Neural crest cell (in vitro differentiated cells): ENCODE measurements at regions not wholly inside any gene's neighbourhood (a gene's known extent, or its start where the extent isn't known, plus 50 kb on each side); places are given as distances from the start of the nearest gene placed in this dataset.

Experiments used
- DNase-seq: peaks from one replicate; pipeline ENCODE4 v3.0.0; 2021; ENCODE audit warnings: low read depth, mixed read lengths, low spot score
- H3K27ac Mint-ChIP-seq: one replicate; pipeline ENCODE4 v1.8.0; 2021; ENCODE audit warnings: mild to moderate bottlenecking, mixed read lengths; ENCODE audit not compliant: unreplicated experiment
- H3K27me3 Mint-ChIP-seq: 2 replicates; pipeline ENCODE4 v1.8.0; 2021; ENCODE audit warnings: low read depth, mild to moderate bottlenecking, mixed read lengths
- H3K36me3 Mint-ChIP-seq: 2 replicates; pipeline ENCODE4 v1.8.0; 2021; ENCODE audit warnings: low read depth, mild to moderate bottlenecking, mixed read lengths
- H3K4me1 Mint-ChIP-seq: 2 replicates; pipeline ENCODE4 v1.8.0; 2021; ENCODE audit warnings: mixed read lengths
- H3K4me3 Mint-ChIP-seq: one replicate; pipeline ENCODE4 v1.8.0; 2021; ENCODE audit warnings: mild to moderate bottlenecking, mixed read lengths
- H3K9me3 Mint-ChIP-seq: 2 replicates; pipeline ENCODE4 v1.8.0; 2021; ENCODE audit warnings: mixed read lengths
- TF ChIP-seq, protein P1 (sequence below): fragments of 200-600 bp; sonication (generic); conservative IDR thresholded peaks from 2 replicates; pipeline ENCODE4 v1.5.0; 2021; ENCODE audit warnings: antibody characterized with exemption, mild to moderate bottlenecking

- H3K27ac Mint-ChIP-seq = no peak overlapping the region
Measured at GRCh38 chr16:9337308-9338032, 246.0 kb downstream of the HAPSTR1 start.

GRCh38 chr16:9338068-9338467 lies 246.6 kb downstream of the HAPSTR1 start:
- TF ChIP-seq, protein P1, sequence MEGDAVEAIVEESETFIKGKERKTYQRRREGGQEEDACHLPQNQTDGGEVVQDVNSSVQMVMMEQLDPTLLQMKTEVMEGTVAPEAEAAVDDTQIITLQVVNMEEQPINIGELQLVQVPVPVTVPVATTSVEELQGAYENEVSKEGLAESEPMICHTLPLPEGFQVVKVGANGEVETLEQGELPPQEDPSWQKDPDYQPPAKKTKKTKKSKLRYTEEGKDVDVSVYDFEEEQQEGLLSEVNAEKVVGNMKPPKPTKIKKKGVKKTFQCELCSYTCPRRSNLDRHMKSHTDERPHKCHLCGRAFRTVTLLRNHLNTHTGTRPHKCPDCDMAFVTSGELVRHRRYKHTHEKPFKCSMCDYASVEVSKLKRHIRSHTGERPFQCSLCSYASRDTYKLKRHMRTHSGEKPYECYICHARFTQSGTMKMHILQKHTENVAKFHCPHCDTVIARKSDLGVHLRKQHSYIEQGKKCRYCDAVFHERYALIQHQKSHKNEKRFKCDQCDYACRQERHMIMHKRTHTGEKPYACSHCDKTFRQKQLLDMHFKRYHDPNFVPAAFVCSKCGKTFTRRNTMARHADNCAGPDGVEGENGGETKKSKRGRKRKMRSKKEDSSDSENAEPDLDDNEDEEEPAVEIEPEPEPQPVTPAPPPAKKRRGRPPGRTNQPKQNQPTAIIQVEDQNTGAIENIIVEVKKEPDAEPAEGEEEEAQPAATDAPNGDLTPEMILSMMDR = no peak
- Mint-ChIP-seq H3K4me1 (peaks cover 10% of the 10 kb centered on the region), H3K36me3 (no peaks in the 10 kb centered on the region), H3K27me3 (peaks cover 73% of the 10 kb centered on the region), H3K4me3 (no peak overlapping the region), H3K9me3 (no peaks in the 10 kb centered on the region), H3K27ac (no peak overlapping the region)
- DNase-seq = no peak

More at GRCh38 chr16:9337308-9338032, 246.0 kb downstream of the HAPSTR1 start:
- H3K4me3 Mint-ChIP-seq = no peak overlapping the region
- H3K36me3 Mint-ChIP-seq = no peaks in the 10 kb centered on the region
- peaks cover 68% of the 10 kb centered on the region for H3K27me3 Mint-ChIP-seq
- no peaks in the 10 kb centered on the region for H3K9me3 Mint-ChIP-seq
- TF ChIP-seq, protein P1 = no peak
- H3K4me1 Mint-ChIP-seq = peaks cover 10% of the 10 kb centered on the region
- no peak for DNase-seq

DNA sequence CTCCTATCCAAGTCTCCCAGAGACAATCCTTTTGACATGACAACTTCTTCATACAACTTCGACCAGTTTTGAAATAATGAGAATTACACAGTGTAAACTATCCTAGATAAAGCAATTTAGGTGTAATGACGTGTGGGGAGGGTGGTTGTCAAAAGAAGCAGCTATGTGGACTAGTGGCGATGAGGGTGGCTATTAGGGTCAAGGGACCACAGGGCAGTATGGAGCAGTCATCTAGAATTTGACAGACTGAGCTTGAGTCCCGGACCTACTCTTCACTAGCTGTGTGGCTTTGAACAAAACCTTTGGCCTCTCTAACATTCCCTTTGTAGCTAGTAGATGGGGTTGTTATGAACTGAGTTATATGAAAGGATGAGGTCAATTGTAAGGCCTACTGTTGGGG lies 247.1 kb downstream of the HAPSTR1 start:
- peaks cover 75% of the 10 kb centered on the region for H3K27me3 Mint-ChIP-seq
- TF ChIP-seq, protein P1 = no peak
- DNase-seq = no peak
- peaks cover 10% of the 10 kb centered on the region for H3K4me1 Mint-ChIP-seq
- H3K9me3 Mint-ChIP-seq = no peaks in the 10 kb centered on the region
- no peak overlapping the region for H3K4me3 Mint-ChIP-seq
- H3K36me3 Mint-ChIP-seq = no peaks in the 10 kb centered on the region
- no peak overlapping the region for H3K27ac Mint-ChIP-seq

- TF ChIP-seq, protein P1 = no peak
- H3K27ac Mint-ChIP-seq = no peak overlapping the region
- H3K4me1 Mint-ChIP-seq = peaks cover 10% of the 10 kb centered on the region
- no peaks in the 10 kb centered on the region for H3K36me3 Mint-ChIP-seq
- no peak for DNase-seq
- peaks cover 71% of the 10 kb centered on the region for H3K27me3 Mint-ChIP-seq
- H3K4me3 Mint-ChIP-seq = no peak overlapping the region
- no peaks in the 10 kb centered on the region for H3K9me3 Mint-ChIP-seq
Measured at GRCh38 chr16:9340526-9341256, 249.2 kb downstream of the HAPSTR1 start.

DNA sequence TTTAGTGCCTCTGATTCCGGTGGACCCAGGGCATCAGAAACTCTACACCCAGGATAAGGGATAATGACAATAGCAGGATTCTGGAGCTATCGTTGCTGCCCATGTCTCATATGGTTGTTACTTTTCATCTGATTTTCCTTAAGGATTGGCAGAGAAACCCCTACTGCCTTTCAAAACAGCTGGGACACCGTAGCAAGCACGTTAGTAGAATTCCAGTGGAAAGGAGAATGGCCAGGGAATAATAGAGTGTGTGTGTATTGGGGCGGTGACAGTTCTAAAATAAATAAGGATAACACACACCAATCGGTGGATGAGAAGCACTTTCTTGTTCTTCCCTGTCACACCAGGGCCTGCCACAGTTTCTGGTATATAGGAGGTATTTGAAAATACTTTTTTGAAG lies 251.8 kb downstream of the HAPSTR1 start:
- DNase-seq = no peak
- H3K4me1 Mint-ChIP-seq = peaks cover 10% of the 10 kb centered on the region
- no peaks in the 10 kb centered on the region for H3K36me3 Mint-ChIP-seq

More for the DNA sequence above, 251.8 kb downstream of the HAPSTR1 start:
- no peaks in the 10 kb centered on the region for H3K9me3 Mint-ChIP-seq
- H3K4me3 Mint-ChIP-seq = no peak overlapping the region
- peaks cover 47% of the 10 kb centered on the region for H3K27me3 Mint-ChIP-seq
- H3K27ac Mint-ChIP-seq = no peak overlapping the region
- TF ChIP-seq, protein P1 = no peak
